Glutamatergic neuron (in vitro differentiated cells): ENCODE measurements at regions not wholly inside any gene's neighbourhood (a gene's known extent, or its start where the extent isn't known, plus 50 kb on each side); places are given as distances from the start of the nearest gene placed in this dataset.

Experiments used
- DNase-seq: peaks from one replicate; pipeline ENCODE4 v3.0.0; 2022
- H3K27ac Mint-ChIP-seq: one replicate; pipeline ENCODE4 v1.8.0; 2020; ENCODE audit warnings: mild to moderate bottlenecking, mixed read lengths, inconsistent platforms; ENCODE audit not compliant: unreplicated experiment
- H3K27me3 Mint-ChIP-seq: one replicate; pipeline ENCODE4 v1.8.0; 2020; ENCODE audit warnings: mild to moderate bottlenecking, moderate library complexity, mixed read lengths, inconsistent platforms; ENCODE audit not compliant: unreplicated experiment
- H3K36me3 Mint-ChIP-seq: one replicate; pipeline ENCODE4 v1.8.0; 2020; ENCODE audit warnings: mild to moderate bottlenecking, mixed read lengths, inconsistent platforms; ENCODE audit not compliant: unreplicated experiment
- H3K4me1 Mint-ChIP-seq: one replicate; pipeline ENCODE4 v1.8.0; 2020; ENCODE audit warnings: mild to moderate bottlenecking, low read depth, mixed read lengths, inconsistent platforms; ENCODE audit not compliant: unreplicated experiment
- H3K4me3 Mint-ChIP-seq: one replicate; pipeline ENCODE4 v1.8.0; 2020; ENCODE audit warnings: mild to moderate bottlenecking, mixed read lengths, inconsistent platforms; ENCODE audit not compliant: unreplicated experiment
- H3K9me3 Mint-ChIP-seq: one replicate; pipeline ENCODE4 v1.8.0; 2020; ENCODE audit warnings: mild to moderate bottlenecking, moderate library complexity, mixed read lengths, inconsistent platforms; ENCODE audit not compliant: unreplicated experiment
- TF ChIP-seq, protein P1 (sequence below): fragments of 200-600 bp; sonication (generic); IDR thresholded peaks from one replicate; pipeline ENCODE4 v1.5.0; 2021; ENCODE audit not compliant: partially characterized antibody, unreplicated experiment

DNA sequence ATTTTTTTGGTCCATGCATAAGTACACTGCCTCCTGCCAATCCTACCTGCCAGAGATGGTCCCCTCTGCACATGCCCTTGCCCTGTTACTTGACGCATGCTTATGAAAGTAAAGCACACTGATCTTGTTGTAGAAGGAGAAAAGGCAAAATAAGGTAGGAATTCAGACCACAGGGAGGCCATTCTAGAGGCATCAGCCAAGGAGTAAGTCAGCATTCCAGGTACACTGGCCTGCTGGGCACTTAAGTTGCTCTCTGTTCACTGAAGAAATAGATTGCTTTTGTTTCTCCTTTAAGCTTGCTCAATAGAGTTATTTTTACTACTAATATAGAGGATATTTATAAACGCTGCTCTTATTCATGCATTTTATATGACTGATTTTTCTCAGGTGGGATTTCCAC is 604.4 kb downstream of the TDRD15 start:
- H3K9me3 Mint-ChIP-seq, result no peaks in the 10 kb centered on the region
- TF ChIP-seq, protein P1, sequence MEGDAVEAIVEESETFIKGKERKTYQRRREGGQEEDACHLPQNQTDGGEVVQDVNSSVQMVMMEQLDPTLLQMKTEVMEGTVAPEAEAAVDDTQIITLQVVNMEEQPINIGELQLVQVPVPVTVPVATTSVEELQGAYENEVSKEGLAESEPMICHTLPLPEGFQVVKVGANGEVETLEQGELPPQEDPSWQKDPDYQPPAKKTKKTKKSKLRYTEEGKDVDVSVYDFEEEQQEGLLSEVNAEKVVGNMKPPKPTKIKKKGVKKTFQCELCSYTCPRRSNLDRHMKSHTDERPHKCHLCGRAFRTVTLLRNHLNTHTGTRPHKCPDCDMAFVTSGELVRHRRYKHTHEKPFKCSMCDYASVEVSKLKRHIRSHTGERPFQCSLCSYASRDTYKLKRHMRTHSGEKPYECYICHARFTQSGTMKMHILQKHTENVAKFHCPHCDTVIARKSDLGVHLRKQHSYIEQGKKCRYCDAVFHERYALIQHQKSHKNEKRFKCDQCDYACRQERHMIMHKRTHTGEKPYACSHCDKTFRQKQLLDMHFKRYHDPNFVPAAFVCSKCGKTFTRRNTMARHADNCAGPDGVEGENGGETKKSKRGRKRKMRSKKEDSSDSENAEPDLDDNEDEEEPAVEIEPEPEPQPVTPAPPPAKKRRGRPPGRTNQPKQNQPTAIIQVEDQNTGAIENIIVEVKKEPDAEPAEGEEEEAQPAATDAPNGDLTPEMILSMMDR, result no peak
- H3K27me3 Mint-ChIP-seq, result no peaks in the 10 kb centered on the region
- no peak for DNase-seq
- H3K27ac Mint-ChIP-seq, result no peak overlapping the region
- no peak overlapping the region for H3K4me3 Mint-ChIP-seq
- no peaks in the 10 kb centered on the region for H3K4me1 Mint-ChIP-seq
- H3K36me3 Mint-ChIP-seq, result no peaks in the 10 kb centered on the region

DNA sequence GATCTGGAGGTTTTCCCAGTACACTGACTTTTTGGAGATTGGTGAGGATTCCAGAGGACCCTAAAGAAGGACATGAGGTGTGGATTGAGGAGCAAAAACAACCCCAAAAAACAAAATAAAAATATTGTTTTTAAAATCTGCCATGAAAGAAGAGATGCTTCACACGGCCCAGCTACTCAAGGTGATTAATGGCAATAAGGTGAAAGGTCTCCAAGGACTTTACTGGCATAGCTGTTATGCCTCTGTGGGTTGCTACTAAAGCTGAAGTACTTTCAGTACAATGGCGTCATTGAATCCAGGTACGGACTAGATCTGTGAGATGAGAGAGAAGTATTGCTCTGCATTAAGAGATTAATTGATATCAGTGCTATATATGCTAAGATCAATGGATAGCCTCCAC is 606.4 kb downstream of the TDRD15 start:
- H3K9me3 Mint-ChIP-seq, result no peaks in the 10 kb centered on the region
- TF ChIP-seq, protein P1, result no peak

DNA sequence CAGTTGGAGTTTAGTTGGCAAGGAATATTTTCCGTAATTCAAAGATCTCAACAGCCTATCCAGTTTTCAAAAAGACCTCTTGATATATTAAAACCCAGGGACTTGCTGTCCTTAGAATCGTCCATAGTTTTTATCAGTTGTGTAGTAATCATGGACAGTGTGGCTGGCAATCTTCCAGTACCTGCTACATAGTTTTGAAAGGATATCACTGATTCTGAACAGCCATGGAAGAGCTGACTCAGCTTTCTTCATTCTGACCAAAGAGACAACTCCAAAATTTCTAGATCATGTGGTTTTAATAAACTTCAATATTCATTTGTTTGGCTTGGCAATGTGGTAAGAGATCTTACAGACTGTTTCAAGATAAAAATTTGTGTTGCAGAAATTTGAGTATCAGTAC is 616.7 kb downstream of the TDRD15 start:
- TF ChIP-seq, protein P1, result no peak
- no peak overlapping the region for H3K4me3 Mint-ChIP-seq
- H3K9me3 Mint-ChIP-seq, result no peaks in the 10 kb centered on the region
- no peaks in the 10 kb centered on the region for H3K36me3 Mint-ChIP-seq
- DNase-seq, result no peak
- no peaks in the 10 kb centered on the region for H3K27me3 Mint-ChIP-seq
- no peaks in the 10 kb centered on the region for H3K4me1 Mint-ChIP-seq
- H3K27ac Mint-ChIP-seq, result no peak overlapping the region

More for the DNA sequence above, 606.4 kb downstream of the TDRD15 start:
- Mint-ChIP-seq H3K27me3 (no peaks in the 10 kb centered on the region), H3K4me3 (no peak overlapping the region), H3K4me1 (no peaks in the 10 kb centered on the region), H3K27ac (no peak overlapping the region), H3K36me3 (no peaks in the 10 kb centered on the region)
- DNase-seq, result no peak

DNA sequence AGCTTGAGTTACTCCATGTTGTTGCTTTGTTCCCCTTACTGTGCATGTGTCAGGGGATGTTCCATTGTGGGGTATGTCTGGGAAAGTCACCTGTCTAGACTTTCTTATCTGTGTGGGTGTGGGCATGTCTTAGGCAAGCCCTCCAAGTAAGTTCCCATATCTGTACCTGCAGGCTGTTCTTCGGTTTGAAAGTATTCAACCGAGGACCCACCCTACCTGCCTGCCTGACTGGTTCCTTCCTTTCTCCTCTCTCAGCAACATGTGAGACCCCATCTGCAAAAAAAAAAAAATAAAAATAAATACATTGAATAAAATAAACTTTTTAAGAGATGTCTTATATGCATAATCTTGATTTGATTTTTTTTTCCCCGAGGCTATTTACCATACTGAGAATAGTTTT is 622.7 kb downstream of the TDRD15 start:
- TF ChIP-seq, protein P1, result no peak
- DNase-seq, result no peak
- no peaks in the 10 kb centered on the region for H3K4me1 Mint-ChIP-seq
- no peak overlapping the region for H3K4me3 Mint-ChIP-seq
- no peak overlapping the region for H3K27ac Mint-ChIP-seq
- H3K36me3 Mint-ChIP-seq, result peaks cover 4% of the 10 kb centered on the region
- H3K9me3 Mint-ChIP-seq, result no peaks in the 10 kb centered on the region
- H3K27me3 Mint-ChIP-seq, result no peaks in the 10 kb centered on the region

DNA sequence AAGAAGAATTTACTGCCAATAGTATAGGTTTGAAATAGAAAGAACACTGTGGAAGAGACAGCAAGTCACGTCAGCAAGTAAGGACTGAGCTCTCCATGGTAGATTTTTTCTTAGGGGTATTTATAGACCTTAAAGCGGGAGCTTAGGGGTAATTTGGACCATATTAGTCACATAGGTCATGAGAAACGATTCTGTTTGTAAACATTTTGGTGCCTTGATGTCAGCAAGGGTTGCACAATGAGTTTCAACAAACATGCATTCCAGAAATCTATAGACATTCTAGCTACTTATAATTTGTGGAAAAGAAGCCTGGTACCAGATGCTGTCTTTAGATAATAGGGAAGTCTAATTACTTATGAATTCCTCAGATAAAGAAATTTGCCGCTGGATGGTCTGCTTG is 624.7 kb downstream of the TDRD15 start:
- H3K36me3 Mint-ChIP-seq, result peaks cover 4% of the 10 kb centered on the region
- TF ChIP-seq, protein P1, result no peak
- DNase-seq, result no peak
- H3K9me3 Mint-ChIP-seq, result no peaks in the 10 kb centered on the region
- H3K27me3 Mint-ChIP-seq, result no peaks in the 10 kb centered on the region
- no peak overlapping the region for H3K4me3 Mint-ChIP-seq
- H3K27ac Mint-ChIP-seq, result no peak overlapping the region
- no peaks in the 10 kb centered on the region for H3K4me1 Mint-ChIP-seq
